ENCODE measurements at regions not wholly inside any gene's neighbourhood (a gene's known extent, or its start where the extent isn't known, plus 50 kb on each side); places are given as distances from the start of the nearest gene placed in this dataset.
A peak's percentile ranks its signal among the peaks of the same experiment; 100 is the strongest.

DNA sequence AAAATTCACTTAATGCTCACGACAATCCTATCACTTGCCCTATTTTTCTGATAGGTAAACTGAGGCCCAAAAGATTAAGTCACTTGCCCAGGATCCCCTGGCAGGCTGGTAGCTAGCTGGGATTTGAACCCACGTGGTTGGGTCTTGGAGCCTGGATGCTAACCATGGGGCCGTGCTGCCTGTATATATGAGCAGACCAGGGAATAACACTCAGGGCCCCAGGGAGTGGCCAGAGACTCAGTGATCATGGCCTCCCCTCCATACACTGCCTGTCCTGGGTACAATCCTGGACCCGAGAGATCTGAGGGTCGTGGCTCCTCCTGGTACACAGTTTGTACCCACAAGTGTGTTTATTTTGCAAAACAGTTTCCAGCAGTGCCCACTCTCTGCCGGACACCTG is 116.9 kb upstream of the PTPN1 start:
- TF ChIP-seq, protein P1, sequence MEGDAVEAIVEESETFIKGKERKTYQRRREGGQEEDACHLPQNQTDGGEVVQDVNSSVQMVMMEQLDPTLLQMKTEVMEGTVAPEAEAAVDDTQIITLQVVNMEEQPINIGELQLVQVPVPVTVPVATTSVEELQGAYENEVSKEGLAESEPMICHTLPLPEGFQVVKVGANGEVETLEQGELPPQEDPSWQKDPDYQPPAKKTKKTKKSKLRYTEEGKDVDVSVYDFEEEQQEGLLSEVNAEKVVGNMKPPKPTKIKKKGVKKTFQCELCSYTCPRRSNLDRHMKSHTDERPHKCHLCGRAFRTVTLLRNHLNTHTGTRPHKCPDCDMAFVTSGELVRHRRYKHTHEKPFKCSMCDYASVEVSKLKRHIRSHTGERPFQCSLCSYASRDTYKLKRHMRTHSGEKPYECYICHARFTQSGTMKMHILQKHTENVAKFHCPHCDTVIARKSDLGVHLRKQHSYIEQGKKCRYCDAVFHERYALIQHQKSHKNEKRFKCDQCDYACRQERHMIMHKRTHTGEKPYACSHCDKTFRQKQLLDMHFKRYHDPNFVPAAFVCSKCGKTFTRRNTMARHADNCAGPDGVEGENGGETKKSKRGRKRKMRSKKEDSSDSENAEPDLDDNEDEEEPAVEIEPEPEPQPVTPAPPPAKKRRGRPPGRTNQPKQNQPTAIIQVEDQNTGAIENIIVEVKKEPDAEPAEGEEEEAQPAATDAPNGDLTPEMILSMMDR (IDR thresholded peaks at IDR 0.05; ENCODE audit: insufficient read depth, low read depth, low read length) = no peak
- no peak overlapping the region for H3K4me3 ChIP-seq (ENCODE audit: low read depth, low read length)
- no peak for DNase-seq (ENCODE audit: low read depth)

DNA sequence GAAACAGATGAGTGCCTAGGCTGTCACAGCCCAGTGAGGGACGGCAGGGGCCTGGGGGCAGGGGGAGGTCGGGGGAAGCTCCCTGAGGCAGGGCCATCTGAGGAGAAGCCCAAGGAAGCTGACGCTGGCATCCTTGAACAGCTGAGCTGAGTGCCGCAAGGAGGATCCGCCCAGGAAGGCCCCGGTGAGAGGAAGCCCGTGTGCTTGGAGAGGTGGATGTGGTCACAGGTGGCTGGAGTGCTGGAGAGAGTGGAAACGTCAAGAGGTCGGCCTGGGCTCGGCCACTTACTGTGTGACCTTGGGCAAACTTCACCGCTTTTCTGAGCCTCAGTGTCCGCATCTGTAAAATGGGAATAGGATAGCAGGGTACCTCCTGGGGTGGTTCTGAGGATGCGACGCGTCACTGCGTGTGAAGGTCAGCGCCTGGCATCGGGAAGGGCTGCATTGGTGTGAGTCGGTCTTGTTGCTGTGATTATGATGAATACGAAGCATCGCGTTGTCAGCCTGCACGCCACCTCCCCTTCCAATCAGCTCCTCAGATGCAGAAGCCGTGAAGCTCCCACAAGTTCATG is 116.1 kb upstream of the PTPN1 start:
- TF ChIP-seq, protein P1 (IDR thresholded peaks at IDR 0.05; ENCODE audit: insufficient read depth, low read depth, low read length) = no peak
- H3K4me3 ChIP-seq (ENCODE audit: low read depth, low read length) = no peak overlapping the region
- no peak for DNase-seq (ENCODE audit: low read depth)

DNA sequence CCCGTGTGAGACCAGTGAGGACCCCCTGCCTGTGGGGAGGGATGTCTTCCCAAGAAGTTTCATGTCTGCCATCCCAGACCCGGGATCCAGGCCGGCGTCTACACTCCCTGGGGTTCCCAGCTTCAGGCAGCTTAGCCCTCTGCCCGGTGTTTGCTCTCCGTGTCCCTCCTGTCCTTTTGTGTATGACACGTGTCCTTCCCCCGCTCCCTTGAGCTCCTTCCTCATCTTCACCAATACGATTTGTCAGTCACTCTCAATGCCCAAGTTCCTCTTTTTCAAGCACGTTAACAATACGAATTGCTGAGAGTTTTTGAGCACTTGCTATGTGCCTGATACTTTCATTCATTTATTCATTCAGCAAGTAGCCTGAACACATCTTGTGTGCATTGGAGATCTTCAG is 115.6 kb upstream of the PTPN1 start:
- H3K4me3 ChIP-seq (ENCODE audit: low read depth, low read length) = no peak overlapping the region
- TF ChIP-seq, protein P1 (IDR thresholded peaks at IDR 0.05; ENCODE audit: insufficient read depth, low read depth, low read length) = no peak
- DNase-seq (ENCODE audit: low read depth) = no peak

DNA sequence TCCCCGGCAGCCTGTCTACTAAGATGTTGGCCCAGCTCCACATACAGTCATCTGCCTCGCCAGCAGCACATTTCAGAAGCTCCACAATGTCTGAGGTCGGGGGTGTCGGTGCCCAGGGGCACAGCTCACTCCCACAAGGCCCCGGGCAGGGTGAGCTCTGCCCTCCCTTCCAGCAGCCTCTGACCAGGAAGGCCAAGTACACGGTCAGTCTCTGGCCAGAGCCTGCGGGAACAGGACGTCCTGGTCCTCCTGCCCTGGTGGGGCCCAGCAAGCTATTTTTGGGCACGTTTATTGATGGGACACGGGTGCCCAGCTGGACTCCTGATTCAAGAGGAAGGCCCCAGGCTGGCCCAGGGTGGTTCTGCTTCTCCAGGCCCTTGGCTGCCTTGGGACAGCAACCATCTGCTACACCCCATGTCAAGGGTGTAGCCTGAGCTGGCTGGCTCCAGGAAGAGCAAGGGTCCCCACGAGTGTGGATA is 114.9 kb upstream of the PTPN1 start:
- H3K4me3 ChIP-seq (ENCODE audit: low read depth, low read length) = no peak overlapping the region
- DNase-seq (ENCODE audit: low read depth) = peak; percentile 59
- TF ChIP-seq, protein P1 (IDR thresholded peaks at IDR 0.05; ENCODE audit: insufficient read depth, low read depth, low read length) = no peak

DNA sequence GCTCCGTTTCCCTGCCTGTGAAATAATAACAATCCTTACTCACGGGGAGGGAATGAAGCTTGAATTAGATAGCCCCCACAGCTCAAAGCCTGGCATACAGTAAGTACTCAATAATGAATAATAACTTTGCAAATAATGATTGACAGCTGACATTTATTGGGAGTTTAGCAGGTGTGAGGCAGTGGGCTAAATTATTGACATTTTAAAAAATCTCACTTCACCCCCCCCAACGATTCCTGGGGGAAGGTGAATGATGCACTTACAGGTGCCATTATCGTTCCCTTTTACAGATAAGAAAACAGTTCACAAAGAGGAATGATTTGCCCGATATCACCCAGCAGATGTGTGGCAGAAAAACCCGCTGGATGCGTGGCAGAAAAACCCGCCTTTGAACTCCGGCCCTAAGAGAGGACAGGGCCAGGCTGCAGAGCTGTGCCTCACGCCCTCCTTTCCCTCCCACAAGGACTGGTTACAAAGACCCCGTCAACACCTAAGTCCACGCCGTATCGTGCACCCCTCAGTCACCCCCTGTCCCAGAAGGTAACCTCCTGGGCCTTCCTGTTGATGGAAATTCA is 114.2 kb upstream of the PTPN1 start:
- no peak for DNase-seq (ENCODE audit: low read depth)
- TF ChIP-seq, protein P1 (IDR thresholded peaks at IDR 0.05; ENCODE audit: insufficient read depth, low read depth, low read length) = no peak
- H3K4me3 ChIP-seq (ENCODE audit: low read depth, low read length) = no peak overlapping the region

DNA sequence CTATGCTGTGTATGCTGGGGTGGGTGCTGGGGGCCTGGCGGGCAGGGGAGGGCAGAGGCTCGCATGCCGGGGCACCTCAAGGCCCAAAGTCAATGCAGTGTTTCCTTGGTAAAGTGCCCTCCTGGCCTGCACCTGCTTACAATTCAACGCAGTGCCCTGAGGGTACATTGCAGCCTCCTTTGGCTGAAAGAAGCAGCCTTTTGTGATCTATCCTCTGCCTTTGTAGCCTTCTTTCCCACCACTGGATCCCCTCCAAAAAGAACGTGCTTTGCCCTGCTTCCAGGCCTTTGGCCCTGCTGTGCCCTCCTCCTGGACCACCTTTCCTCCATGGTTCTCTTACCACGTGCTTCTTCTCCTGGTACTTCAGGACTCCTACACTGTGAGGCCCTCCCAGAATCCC is 113.6 kb upstream of the PTPN1 start:
- DNase-seq (ENCODE audit: low read depth) = no peak
- no peak overlapping the region for H3K4me3 ChIP-seq (ENCODE audit: low read depth, low read length)
- TF ChIP-seq, protein P1 (IDR thresholded peaks at IDR 0.05; ENCODE audit: insufficient read depth, low read depth, low read length) = no peak

DNA sequence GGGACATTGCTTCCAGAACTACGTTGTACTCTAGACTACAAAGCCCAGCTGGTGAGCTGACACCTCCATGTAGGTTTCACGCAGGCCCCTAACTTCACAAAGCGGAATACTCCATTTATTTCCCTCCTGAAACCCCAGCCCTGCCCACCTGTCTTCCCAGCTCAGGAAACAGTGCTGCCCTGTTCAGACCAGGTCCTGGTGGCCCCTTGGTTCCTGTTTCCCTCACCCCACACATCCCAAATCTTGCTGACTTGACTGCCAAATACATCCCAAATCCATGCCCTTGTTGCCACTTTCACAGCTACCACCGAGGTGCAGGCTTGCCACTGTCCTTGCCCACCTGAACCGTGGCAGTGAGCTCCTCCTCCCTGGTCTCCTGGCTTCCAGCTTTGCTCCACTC is 113.1 kb upstream of the PTPN1 start:
- DNase-seq (ENCODE audit: low read depth) = no peak
- TF ChIP-seq, protein P1 (IDR thresholded peaks at IDR 0.05; ENCODE audit: insufficient read depth, low read depth, low read length) = no peak
- H3K4me3 ChIP-seq (ENCODE audit: low read depth, low read length) = no peak overlapping the region

Measured in fibroblast of villous mesenchyme (primary cell).